ENCODE measurements at regions not wholly inside any gene's neighbourhood (a gene's known extent, or its start where the extent isn't known, plus 50 kb on each side); places are given as distances from the start of the nearest gene placed in this dataset.
"Not testable (repeated sequence)": the region's sequence is repeated elsewhere in the genome, so short reads cannot be mapped to it uniquely, and the experiment has no call there.

GRCh38 chr1:234911787-234912186, 216.8 kb downstream of the TOMM20 start:
- no peak for TF ChIP-seq CTCF (IDR thresholded peaks at IDR 0.05; ENCODE audit: low read depth, low read length, missing control alignments)
- no peak for DNase-seq (ENCODE audit: low read depth)
- H3K4me3 ChIP-seq (ENCODE audit: low read depth, low read length) = no peak overlapping the region

- DNase-seq (ENCODE audit: low read depth); H3K4me3 ChIP-seq (ENCODE audit: low read depth, low read length): not testable (repeated sequence)
Observed at GRCh38 chr1:234911136-234911535, 217.5 kb downstream of the TOMM20 start.

GRCh38 chr1:234909851-234910250, 218.8 kb downstream of the TOMM20 start:
- H3K4me3 ChIP-seq (ENCODE audit: low read depth, low read length) = no peak overlapping the region
- TF ChIP-seq CTCF (IDR thresholded peaks at IDR 0.05; ENCODE audit: low read depth, low read length, missing control alignments) = no peak

GRCh38 chr1:234909307-234909810, 219.3 kb downstream of the TOMM20 start:
- H3K4me3 ChIP-seq (ENCODE audit: low read depth, low read length) = no peak overlapping the region
- TF ChIP-seq CTCF (IDR thresholded peaks at IDR 0.05; ENCODE audit: low read depth, low read length, missing control alignments) = no peak
- DNase-seq (ENCODE audit: low read depth) = no peak

More at GRCh38 chr1:234909851-234910250, 218.8 kb downstream of the TOMM20 start:
- no peak for DNase-seq (ENCODE audit: low read depth)

- no peak for DNase-seq (ENCODE audit: low read depth)
- no peak for TF ChIP-seq CTCF (IDR thresholded peaks at IDR 0.05; ENCODE audit: low read depth, low read length, missing control alignments)
- H3K4me3 ChIP-seq (ENCODE audit: low read depth, low read length) = no peak overlapping the region
Observed at GRCh38 chr1:234908571-234908970, 220.1 kb downstream of the TOMM20 start.

GRCh38 chr1:234907940-234908405, 220.7 kb downstream of the TOMM20 start:
- no peak for DNase-seq (ENCODE audit: low read depth)
- no peak for TF ChIP-seq CTCF (IDR thresholded peaks at IDR 0.05; ENCODE audit: low read depth, low read length, missing control alignments)
- no peak overlapping the region for H3K4me3 ChIP-seq (ENCODE audit: low read depth, low read length)

- DNase-seq (ENCODE audit: low read depth) = no peak
- H3K4me3 ChIP-seq (ENCODE audit: low read depth, low read length) = no peak overlapping the region
- TF ChIP-seq CTCF (IDR thresholded peaks at IDR 0.05; ENCODE audit: low read depth, low read length, missing control alignments) = no peak
Observed at GRCh38 chr1:234907208-234907939, 221.3 kb downstream of the TOMM20 start.

Measured in GM12864 (cell line).